ENCODE measurements at regions not wholly inside any gene's neighbourhood (a gene's known extent, or its start where the extent isn't known, plus 50 kb on each side); places are given as distances from the start of the nearest gene placed in this dataset.
A peak's percentile ranks its signal among the peaks of the same experiment; 100 is the strongest.

GRCh38 chr2:43054367-43054766, 172.0 kb downstream of the ZFP36L2 start:
- no peak for TF ChIP-seq CTCF (IDR thresholded peaks at IDR 0.05; ENCODE audit: low read depth, low read length, missing input control)
- TF ChIP-seq SP1 (IDR thresholded peaks at IDR 0.05), result peak; percentile 15
- no peak for TF ChIP-seq YY1 (IDR thresholded peaks at IDR 0.05)
- no peak for TF ChIP-seq EGR1 (IDR thresholded peaks at IDR 0.05; ENCODE audit: low read depth in 2 of 2)
- TF ChIP-seq TAF1 (conservative IDR thresholded peaks at IDR 0.05), result no peak
- no peak for TF ChIP-seq ZBTB33 (IDR thresholded peaks at IDR 0.05)
- TF ChIP-seq GABPA (IDR thresholded peaks at IDR 0.05 in 1 of 2, conservative IDR thresholded peaks at IDR 0.05 in 1 of 2), result no peak

Measured in liver (tissue), 3 donors.